Left colon (tissue), 2 donors: ENCODE measurements at regions not wholly inside any gene's neighbourhood (a gene's known extent, or its start where the extent isn't known, plus 50 kb on each side); places are given as distances from the start of the nearest gene placed in this dataset.
"Not testable (repeated sequence)": the region's sequence is repeated elsewhere in the genome, so short reads cannot be mapped to it uniquely, and the experiment has no call there.

ENCODE experiments used
- ATAC-seq: fragments of 200-7000 bp; cut with Tn5 transposase; one replicate; pipeline ENCODE4 v1.9.1; 2020; ENCODE audit warnings: mild to moderate bottlenecking, moderate library complexity
- DNase-seq, 2 donors: peaks; one replicate each; pipeline ENCODE4 v3.0.0-alpha.2; 2020
- intact Hi-C, 2 donors: fragments of 100-400 bp; cut with DNase I in 1 of 2; cut with micrococcal nuclease in 1 of 2; formaldehyde crosslinking; loops; one replicate each; pipeline versions ENCODE4 v1.11.2 to v1.14.0; 2022; cut with DNase I, micrococcal nuclease
- donor health status: DM: no; HTN: no; CAD: no.
- donor health status: DM: yes; HTN: yes; CAD: no.

DNA sequence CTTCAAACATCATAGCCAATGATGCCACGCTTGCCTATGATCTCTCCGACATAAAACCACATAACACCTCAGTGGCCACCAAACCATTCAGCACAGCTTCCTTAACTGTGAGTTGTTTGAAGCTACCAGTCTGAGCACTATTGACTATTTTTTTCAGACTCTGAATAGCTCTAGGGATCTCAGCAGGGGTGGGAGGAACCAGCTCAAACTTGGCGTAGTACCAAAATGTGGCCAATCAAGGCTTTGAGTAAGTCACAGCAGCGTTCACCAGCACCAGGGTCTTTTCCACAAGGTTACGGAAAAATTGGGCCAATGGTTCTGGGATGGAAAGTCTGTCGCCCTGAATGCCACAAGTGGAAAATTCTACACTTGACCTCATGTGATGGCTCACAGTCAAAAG lies 70.6 kb downstream of the SMPDL3A start:
- intact Hi-C loops: no loop called here
- no peak for DNase-seq
- ATAC-seq: no peak

DNA sequence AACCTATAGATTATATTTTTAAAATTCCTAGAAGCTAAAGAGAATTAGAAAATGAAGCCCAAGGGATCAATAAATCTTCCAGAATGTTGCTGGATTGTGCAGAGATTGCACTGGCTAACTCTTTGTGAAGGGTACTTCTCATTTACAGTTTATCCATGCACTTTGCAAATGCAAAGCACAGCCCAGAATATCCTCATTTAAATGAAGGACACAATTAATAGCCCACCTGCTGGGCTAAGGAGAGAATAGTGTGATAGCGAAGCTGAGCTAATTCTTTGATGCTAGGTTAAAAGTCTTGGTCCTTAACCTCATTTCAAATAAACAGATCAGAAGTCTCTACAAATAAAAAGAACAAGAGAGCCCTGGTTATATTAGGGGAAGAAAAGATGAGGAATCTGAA lies 72.5 kb downstream of the SMPDL3A start:
- DNase-seq (no peak), ATAC-seq (no peak)
- intact Hi-C loops: no loop called here

DNA sequence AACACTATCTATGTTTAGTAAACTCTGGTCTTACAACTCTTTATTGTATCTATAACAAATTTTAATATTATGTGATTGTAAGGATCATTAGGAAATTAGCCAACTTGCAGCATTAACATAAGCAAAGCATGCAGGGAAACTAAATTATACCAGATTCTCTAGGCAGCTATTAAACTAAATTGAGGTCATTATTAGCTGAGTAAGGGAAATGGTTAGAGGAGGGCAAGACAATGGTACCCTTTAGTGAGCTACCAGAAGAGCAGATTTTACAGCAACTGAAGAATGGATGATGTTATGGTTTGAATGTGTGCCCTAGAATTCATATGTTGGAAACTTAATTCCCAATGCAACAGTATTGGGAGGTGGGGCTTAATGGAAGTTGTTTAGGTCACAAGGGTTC lies 79.1 kb downstream of the SMPDL3A start:
- intact Hi-C loops: loop anchor here in 1 of 2 donors (5.0 kb wide), 1 partner anchor 449 kb away; no protein-coding TSS in a partner anchor
- DNase-seq: no peak
- no peak for ATAC-seq

DNA sequence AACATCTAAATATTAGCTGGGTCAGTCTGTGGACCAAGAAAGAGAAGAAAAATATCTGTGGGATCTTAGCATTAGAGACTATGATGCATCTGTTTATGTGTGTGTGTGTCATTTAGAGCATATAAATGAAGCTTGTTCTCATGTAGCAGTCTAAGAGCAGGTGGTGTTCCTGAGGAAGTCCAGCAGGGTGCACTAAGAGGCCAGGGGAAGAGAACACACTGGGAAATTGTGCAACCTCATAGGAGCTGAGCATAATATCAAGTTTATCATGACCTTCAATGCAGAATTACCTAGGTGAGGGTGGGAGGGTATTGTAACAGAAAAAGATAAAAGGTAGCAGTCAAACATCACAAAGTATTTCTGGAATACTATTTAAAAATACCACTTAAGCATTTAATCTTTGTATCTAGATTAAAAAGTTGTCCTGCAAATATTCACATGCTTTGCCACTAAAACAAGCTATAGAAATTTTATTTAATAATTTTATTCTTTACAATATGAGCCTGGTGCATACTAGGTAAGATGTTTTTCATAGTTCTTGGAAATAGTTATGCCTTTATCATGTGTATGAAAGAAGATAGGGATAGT lies 80.5 kb downstream of the SMPDL3A start:
- intact Hi-C loops: loop anchor here in 1 of 2 donors (5.0 kb wide), 1 partner anchor 448 kb away; no protein-coding TSS in a partner anchor
- ATAC-seq (peak; percentile 92), DNase-seq (peak in 1 of 2 donors; percentile 7)

DNA sequence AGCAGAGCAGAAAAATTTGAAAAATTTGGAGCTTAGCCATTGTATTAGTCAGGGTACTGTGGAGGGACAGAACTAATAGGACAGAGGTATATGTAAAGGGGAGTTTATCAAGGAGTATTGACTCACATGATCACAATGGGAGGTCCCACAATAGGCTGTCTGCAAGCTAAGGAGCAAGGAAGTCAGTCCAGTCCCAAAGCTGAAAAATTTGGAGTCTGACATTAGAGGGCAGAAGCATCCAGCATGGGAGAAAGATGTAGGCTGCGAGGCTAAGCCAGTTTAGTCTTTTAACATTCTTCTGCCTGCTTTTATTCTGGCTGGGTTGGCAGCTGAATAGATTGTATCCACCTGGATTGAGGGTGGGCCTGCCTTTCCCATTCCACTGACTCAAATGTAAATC lies 82.0 kb downstream of the SMPDL3A start:
- intact Hi-C loops: no loop called here
- ATAC-seq (no peak), DNase-seq (no peak)

DNA sequence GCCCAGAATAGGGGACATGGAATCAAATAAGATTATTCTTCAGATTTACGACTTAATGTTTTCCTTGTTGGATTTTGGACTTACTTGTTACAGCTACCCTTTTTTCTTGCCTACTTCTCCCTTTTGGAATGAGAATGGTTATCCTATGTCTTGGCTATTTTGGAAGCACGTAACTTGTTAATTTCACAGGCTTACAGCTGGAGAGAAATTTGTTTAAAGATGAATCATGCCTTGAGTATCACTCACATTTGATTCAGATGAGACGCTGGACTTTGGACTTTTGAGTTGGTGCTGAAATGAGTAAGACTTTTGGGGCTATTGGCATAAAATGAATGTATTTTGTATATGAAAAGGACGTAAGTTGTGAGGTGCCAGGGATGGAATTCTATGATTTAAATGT lies 83.3 kb downstream of the SMPDL3A start:
- ATAC-seq: no peak
- intact Hi-C loops: no loop called here
- no peak for DNase-seq

DNA sequence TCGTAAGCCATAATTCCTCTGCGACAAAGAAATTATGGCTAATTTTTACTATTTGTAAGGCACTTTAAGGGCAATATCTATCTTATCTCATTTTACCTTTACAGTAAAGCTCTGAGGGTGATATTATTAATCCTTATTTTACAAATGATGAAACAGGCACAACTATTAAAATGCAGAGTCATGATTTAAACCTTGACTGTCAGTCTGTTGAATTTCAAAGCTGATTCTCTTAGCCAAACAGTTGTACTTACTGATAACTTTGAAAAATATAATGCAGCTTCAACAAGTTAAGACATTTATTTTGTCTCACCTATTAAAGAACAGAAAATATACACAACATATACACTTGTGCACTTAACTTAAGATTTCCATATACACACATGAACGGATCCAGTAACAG lies 88.2 kb downstream of the SMPDL3A start:
- DNase-seq: no peak
- intact Hi-C loops: no loop called here
- no peak for ATAC-seq

DNA sequence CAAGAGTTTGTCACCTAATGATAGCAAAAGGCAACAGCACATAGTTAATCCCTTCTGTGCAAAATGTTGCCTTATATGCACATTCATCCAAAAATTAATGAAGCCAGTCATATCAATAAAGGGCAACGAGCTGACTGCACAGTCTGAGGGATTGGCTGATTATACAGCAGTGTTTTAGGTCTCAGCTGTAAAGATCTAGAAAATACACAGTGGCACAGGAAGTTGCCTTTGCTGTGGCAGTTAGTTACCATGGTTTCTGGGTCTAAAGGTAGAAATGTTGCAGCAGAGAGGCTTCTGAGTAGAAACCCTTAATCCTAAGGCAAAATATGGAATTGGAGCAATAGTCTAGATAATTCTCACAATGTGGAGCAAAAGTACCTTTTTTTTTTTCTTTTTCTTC lies 89.7 kb downstream of the SMPDL3A start:
- ATAC-seq (no peak), DNase-seq (no peak)
- intact Hi-C loops: no loop called here

DNA sequence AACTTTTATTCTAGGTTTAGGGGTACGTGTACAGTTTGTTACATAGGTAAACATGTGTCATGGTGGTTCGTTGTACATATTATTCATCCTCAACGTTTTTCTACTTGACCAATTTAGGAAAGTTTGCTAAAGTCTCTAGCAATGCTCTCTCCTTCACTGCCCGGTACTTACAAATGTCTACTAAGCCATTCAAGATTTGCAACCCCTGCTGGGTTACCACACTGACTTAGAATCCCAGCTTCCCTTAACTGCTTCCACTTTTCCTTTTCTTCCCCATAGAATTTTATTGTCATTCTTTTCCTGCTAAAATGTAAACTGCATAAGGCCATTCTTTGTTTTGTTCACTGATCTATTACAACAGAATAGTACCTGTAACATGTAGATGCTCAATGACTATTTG lies 97.4 kb downstream of the SMPDL3A start:
- DNase-seq (no peak), ATAC-seq (no peak)
- intact Hi-C loops: no loop called here

DNA sequence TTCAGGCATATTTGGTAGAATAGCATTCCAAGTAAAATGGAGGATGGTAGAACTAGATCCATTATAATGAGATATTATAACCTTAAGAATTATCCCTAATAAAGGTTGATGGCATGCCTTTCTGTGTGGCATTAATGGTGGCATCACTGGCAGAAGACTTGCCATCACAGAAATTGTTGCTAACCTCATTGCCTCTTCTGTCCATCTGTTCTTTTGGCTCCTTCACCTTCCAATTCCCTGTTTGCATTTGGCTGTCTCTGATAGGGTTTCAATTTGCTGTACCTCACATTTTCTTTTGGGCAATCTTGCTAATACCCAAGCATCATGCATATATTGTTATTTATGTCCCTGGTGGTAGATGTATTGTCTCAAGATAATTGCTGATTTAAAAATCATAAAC lies 98.9 kb downstream of the SMPDL3A start:
- intact Hi-C loops: no loop called here
- no peak for ATAC-seq
- no peak for DNase-seq

DNA sequence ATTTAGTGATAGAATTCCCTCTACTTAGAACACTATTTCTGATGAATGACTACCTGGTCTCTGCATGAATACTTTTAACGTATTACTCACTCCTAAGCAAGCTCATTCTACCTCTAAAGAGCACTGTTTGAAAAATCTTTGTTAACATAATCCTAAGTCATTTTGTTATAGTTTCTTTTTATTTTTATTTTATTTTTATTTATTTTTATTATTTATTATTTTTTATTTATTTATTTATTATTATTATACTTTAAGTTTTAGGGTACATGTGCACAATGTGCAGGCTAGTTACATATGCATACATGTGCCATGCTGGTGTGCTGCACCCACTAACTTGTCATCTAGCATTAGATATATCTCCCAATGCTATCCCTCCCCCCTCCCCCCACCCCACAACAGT lies 99.6 kb downstream of the SMPDL3A start:
- DNase-seq, intact Hi-C loops, ATAC-seq: not testable (repeated sequence)

DNA sequence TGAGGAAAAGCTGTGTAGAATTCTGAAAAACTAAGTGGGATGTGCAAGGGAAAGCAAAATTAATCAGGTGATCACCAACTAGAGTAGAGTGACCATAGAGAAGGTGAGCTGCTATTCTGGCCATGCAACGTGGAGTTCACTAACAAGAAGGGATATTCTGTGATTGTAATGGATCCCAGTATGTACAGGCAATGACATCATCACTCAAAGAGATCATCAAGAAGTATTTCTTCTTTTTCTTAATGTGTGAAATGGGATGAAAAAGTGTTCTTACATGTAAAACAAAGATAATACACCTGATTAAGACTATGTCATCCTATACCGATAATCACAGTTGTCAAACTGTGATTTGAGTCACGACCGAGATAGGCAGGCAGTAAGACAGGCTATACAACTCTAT lies 101.2 kb downstream of the SMPDL3A start:
- ATAC-seq (no peak), DNase-seq (no peak)
- intact Hi-C loops: no loop called here

DNA sequence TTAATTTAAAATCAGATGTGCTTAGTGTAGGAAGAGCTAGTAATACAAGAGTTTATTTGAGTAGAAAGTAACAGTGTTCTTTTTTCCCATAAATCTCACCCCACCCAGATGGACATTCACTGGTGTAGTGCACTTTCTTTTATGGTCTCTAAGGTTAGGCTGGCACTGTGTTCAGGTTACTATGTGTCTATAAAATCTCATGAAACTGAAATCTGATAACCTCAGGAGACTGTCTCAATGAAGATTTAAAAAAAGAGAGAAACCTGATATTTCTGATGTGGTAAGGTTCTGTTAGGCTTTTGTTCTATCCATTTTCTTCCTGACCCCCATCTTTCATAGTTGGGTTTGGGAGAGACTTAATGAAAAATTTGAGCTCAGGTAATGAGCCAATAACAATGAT lies 101.2 kb upstream of the CLVS2 start:
- ATAC-seq: no peak
- intact Hi-C loops: no loop called here
- DNase-seq: no peak

DNA sequence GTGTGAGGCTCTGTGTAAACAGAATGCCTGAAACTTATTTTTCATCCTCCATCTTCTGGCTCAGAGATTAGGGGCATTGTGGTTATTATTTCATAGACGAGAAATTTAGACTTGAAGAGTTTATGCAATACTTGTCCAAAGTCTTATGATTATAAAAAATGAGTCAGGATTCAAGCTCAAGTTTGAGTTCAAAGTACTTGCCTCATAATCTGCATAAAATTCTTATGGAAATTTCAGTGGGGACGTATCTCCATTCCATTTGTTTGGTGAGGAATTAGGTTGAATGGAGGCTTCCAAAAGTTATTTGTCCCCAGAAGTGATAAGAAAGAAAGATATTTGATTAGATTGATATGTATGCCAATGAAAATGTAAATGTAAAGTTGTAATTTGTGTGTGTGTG lies 93.7 kb upstream of the CLVS2 start:
- intact Hi-C loops: no loop called here
- no peak for DNase-seq
- ATAC-seq: no peak

DNA sequence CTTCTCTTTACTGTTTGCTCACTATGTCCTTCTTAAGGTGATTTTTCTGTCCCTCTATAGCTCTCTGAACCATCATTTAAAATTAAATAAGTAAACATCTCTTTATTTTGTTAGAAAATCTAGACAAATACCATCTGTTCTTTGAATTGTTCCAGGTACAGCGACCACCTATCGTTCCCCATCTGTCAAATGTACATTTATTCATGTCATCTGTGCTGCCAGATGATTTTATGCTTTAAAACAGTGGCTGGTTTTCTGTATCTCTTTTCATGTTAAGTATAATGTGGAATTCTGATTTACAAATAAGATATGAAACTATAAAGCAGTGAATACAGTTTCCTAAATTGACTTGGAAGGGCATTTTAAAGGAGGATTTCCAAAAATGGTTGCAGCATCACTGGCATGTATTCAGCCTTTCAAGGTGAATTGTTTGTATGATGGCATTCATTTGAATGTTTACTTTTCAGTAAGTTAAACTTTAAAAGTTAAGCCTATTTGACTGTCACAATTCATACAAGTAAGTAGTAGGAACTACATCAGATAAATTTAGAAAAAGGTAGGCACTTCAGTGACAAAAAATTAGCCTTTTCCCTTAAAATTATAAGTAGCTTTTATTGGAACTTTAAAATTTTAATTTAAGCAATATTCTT lies 92.6 kb upstream of the CLVS2 start:
- ATAC-seq (no peak), DNase-seq (no peak)
- intact Hi-C loops: no loop called here

DNA sequence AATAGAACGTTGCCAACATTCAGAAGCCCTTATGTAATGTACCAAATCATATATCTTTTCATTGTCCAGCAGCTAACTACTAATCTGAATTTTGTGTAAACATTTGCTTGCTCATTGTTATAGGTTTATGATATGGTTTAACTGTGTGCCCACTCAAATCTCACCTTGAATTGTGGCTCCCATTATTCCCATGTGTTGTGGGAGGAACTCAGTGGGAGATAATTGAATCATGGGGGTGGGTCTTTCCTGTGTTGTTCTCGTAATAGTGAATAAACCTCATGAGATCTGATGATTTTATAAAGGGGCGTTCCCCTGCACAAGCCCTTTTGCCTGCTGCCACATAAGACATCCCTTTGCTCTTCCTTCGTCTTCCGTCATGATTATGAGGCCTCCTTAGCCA lies 91.9 kb upstream of the CLVS2 start:
- ATAC-seq: no peak
- DNase-seq: no peak
- intact Hi-C loops: no loop called here

DNA sequence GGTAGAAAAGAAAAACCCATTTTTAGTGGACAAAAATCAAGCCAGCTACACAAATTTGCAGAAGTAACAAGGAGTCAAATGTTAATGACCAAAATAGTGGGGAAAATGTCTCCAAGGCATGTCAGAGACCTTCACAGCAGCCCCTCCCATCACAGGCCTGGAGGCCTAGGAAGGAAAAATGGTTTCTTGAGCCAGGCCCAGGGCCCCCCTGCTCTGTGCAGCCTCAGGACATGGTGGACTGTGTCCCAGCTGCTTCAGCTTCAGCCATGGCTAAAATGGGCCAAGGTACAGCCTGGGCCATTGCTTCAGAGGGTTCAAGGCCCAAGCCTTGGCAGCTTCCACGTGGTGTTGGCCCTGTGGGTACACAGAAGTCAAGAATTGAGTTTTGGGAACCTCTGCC lies 82.5 kb upstream of the CLVS2 start:
- ATAC-seq: no peak
- intact Hi-C loops: no loop called here
- DNase-seq: no peak

DNA sequence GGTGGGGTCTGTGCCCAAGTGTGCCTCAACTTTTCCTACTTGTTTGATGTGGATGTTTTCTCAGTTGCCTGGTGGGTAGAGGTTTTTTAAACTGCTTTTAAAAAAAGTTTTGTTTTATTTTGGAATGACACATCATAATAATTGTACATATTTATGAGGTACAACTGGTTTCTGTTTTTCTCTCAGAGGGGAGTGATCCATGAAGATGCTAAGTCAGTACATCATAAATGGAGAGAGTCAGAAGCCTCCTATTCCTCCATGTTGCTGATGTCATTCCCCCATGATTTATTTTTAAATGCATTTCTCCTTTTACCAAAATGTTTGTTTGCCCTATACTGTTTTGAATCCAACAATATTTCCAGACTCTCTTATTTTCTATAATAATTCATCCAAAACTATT lies 77.3 kb upstream of the CLVS2 start:
- DNase-seq (no peak), ATAC-seq (no peak)
- intact Hi-C loops: no loop called here

DNA sequence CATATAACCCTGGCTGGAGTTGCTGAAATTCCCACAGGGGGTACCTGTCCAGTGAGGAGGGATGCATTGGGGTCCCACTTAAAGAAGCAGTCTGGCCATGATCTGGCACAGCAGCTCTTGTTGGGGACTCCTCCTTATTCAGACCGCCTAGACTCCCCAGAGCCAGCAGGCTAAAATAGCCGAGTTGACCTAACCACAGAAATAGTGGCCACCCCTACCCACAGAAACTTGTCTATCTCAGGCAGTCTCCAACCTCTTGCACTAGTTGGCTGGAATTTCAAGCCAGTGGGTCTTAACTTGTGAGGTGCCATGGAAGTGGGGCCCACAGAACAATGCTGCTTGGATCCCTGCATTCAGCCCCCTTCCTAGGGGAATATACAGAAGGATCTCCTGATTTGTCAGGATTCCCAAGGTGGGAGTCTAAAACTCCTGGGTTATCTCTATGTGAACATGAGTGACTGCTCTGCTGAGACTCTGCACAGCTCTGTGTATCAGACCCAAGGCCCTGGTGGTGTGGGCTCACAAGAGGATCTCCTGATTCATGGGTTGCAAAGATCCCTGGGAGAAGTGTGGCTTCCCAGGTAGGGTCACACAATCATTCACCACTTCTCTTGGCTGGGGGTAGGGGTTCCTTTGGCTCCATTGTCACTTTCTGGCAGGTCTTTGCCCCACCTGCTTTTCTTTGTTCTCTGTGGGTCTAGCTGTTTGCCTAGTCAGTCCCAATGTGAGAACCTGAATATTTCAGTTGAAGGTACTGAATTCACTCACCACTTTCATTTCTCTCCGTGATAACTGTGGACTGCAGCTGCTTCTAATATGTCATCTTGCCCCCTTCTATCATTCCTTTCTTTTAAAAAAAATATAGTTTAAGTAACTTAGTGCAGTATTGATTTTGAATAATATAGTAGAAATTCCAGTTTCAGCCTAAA lies 65.5 kb upstream of the CLVS2 start:
- DNase-seq (no peak), ATAC-seq (no peak)
- intact Hi-C loops: no loop called here

DNA sequence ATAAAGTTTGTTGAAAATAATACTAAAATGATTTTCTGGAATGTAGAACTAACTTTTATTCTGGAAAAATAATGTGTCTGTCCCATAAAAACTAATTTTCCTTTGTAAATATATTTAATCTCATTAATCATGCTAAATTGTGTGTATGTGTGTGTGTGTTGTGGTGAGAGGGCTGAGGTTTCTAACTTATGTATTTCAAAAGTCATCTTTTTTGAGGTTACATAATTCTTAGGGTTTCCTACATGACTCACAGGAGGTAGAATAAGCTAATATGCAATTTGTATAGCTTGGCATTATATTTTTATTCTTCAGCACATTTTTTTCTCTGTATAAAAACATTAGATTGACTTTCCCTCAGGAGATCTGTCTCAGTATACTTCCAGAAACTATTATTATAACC lies 64.1 kb upstream of the CLVS2 start:
- intact Hi-C loops: no loop called here
- DNase-seq (no peak), ATAC-seq (no peak)
